Type B pancreatic cell (in vitro differentiated cells): ENCODE measurements at regions not wholly inside any gene's neighbourhood (a gene's known extent, or its start where the extent isn't known, plus 50 kb on each side); places are given as distances from the start of the nearest gene placed in this dataset.

ENCODE experiments used
- DNase-seq: peaks from one replicate; pipeline ENCODE4 v3.0.0; 2021; ENCODE audit warnings: mixed read lengths; ENCODE audit not compliant: unreplicated experiment; ENCODE audit errors: extremely low spot score
- H3K27ac Mint-ChIP-seq: 2 replicates; pipeline ENCODE4 v1.8.0; 2021; ENCODE audit warnings: mild to moderate bottlenecking, mixed read lengths
- H3K27me3 Mint-ChIP-seq: 2 replicates; pipeline ENCODE4 v1.8.0; 2021; ENCODE audit warnings: mixed read lengths
- H3K36me3 Mint-ChIP-seq: 2 replicates; pipeline ENCODE4 v1.8.0; 2021; ENCODE audit warnings: mixed read lengths
- H3K4me1 Mint-ChIP-seq: one replicate; pipeline ENCODE4 v1.8.0; 2021; ENCODE audit warnings: mixed read lengths; ENCODE audit not compliant: unreplicated experiment
- H3K4me3 Mint-ChIP-seq: 2 replicates; pipeline ENCODE4 v1.8.0; 2021; ENCODE audit warnings: mild to moderate bottlenecking, mixed read lengths
- H3K9me3 Mint-ChIP-seq: 2 replicates; pipeline ENCODE4 v1.8.0; 2021; ENCODE audit warnings: mixed read lengths
- CTCF ChIP-seq: fragments of 200-600 bp; sonication (generic); conservative IDR thresholded peaks from 2 replicates; pipeline ENCODE4 v1.5.0; 2021; ENCODE audit warnings: antibody characterized with exemption, mild to moderate bottlenecking

- Mint-ChIP-seq H3K4me1 (peaks cover 7% of the 10 kb centered on the region), H3K4me3 (no peak overlapping the region), H3K27ac (no peak overlapping the region), H3K27me3 (peaks cover 5% of the 10 kb centered on the region), H3K9me3 (no peaks in the 10 kb centered on the region), H3K36me3 (no peaks in the 10 kb centered on the region)
- DNase-seq = no peak
- no peak for TF ChIP-seq CTCF
Observed at GRCh38 chr4:180794333-180794732, 1448.9 kb upstream of the TENM3 start.

GRCh38 chr4:180798036-180798577 lies 1445.1 kb upstream of the TENM3 start:
- H3K27me3 Mint-ChIP-seq = peaks cover 7% of the 10 kb centered on the region
- no peak for DNase-seq
- no peak for TF ChIP-seq CTCF
- no peaks in the 10 kb centered on the region for H3K36me3 Mint-ChIP-seq
- no peak overlapping the region for H3K4me3 Mint-ChIP-seq
- peaks cover 15% of the 10 kb centered on the region for H3K4me1 Mint-ChIP-seq
- H3K27ac Mint-ChIP-seq = no peak overlapping the region
- no peaks in the 10 kb centered on the region for H3K9me3 Mint-ChIP-seq

- TF ChIP-seq CTCF = no peak
- no peak for DNase-seq
- H3K4me3 Mint-ChIP-seq = peak overlapping the region; percentile 1
- peaks cover 10% of the 10 kb centered on the region for H3K27me3 Mint-ChIP-seq
- H3K4me1 Mint-ChIP-seq = peaks cover 15% of the 10 kb centered on the region
- no peaks in the 10 kb centered on the region for H3K36me3 Mint-ChIP-seq
- no peaks in the 10 kb centered on the region for H3K9me3 Mint-ChIP-seq
- H3K27ac Mint-ChIP-seq = peak overlapping the region; percentile 13
Observed at GRCh38 chr4:180799798-180800197, 1443.4 kb upstream of the TENM3 start.

- Mint-ChIP-seq H3K27me3 (peaks cover 4% of the 10 kb centered on the region), H3K4me1 (peaks cover 15% of the 10 kb centered on the region), H3K36me3 (no peaks in the 10 kb centered on the region), H3K4me3 (no peak overlapping the region), H3K27ac (no peak overlapping the region), H3K9me3 (no peaks in the 10 kb centered on the region)
- no peak for DNase-seq
- TF ChIP-seq CTCF = no peak
Observed at GRCh38 chr4:180805101-180805500, 1438.1 kb upstream of the TENM3 start.

GRCh38 chr4:180808862-180809261 lies 1434.3 kb upstream of the TENM3 start:
- H3K9me3 Mint-ChIP-seq = no peaks in the 10 kb centered on the region
- peaks cover 3% of the 10 kb centered on the region for H3K27me3 Mint-ChIP-seq
- DNase-seq = no peak

More at GRCh38 chr4:180808862-180809261, 1434.3 kb upstream of the TENM3 start:
- no peak for TF ChIP-seq CTCF
- no peaks in the 10 kb centered on the region for H3K36me3 Mint-ChIP-seq
- no peak overlapping the region for H3K4me3 Mint-ChIP-seq
- no peak overlapping the region for H3K27ac Mint-ChIP-seq
- H3K4me1 Mint-ChIP-seq = peaks cover 15% of the 10 kb centered on the region
